GM12872 (cell line): ENCODE measurements at regions not wholly inside any gene's neighbourhood (a gene's known extent, or its start where the extent isn't known, plus 50 kb on each side); places are given as distances from the start of the nearest gene placed in this dataset.

ENCODE experiments used
- TF ChIP-seq, protein P1 (sequence below): IDR thresholded peaks from 3 replicates; pipeline ENCODE4 v1.5.1; 2011; ENCODE audit warnings: low read depth, mild to moderate bottlenecking, low read length, moderate library complexity; ENCODE audit not compliant: insufficient read depth

DNA sequence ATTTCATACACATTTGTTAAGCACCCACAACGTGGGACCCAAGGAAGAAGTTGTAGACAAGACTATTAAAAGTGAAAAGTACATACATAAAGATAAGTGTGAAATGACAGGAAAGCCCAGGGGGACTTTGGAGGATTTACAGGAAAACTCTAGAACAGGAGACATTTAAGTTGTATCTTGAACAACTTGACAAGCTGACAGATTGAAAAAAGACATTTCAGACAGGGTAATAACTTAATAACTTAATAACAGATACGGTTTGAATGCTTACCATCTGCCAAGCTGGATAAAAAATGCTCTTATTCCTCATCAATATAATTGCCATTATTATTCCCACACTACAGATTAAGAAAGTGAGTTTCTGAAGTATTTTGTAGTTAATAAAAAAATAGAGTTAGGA, 229.7 kb upstream of the SYT10 start:
- TF ChIP-seq, protein P1, sequence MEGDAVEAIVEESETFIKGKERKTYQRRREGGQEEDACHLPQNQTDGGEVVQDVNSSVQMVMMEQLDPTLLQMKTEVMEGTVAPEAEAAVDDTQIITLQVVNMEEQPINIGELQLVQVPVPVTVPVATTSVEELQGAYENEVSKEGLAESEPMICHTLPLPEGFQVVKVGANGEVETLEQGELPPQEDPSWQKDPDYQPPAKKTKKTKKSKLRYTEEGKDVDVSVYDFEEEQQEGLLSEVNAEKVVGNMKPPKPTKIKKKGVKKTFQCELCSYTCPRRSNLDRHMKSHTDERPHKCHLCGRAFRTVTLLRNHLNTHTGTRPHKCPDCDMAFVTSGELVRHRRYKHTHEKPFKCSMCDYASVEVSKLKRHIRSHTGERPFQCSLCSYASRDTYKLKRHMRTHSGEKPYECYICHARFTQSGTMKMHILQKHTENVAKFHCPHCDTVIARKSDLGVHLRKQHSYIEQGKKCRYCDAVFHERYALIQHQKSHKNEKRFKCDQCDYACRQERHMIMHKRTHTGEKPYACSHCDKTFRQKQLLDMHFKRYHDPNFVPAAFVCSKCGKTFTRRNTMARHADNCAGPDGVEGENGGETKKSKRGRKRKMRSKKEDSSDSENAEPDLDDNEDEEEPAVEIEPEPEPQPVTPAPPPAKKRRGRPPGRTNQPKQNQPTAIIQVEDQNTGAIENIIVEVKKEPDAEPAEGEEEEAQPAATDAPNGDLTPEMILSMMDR = no peak

DNA sequence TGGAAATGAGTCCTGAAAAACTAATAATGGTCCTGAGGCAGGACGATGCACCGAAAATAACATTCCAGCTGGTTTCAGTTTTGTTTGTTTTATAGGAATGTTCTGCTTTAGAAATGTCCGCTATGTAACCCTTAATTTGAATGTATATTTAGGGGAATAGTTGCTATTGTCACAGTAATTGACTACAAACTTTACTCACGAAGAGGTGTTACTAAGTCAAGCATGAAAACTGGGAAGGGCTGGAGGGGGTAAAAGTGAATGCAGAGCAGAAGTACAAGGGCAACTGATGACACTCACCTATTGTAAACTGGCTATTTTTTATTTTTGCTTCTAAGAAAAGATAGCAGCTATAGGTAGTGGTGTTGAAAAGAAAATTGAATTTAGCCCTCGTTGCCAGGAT, 230.7 kb upstream of the SYT10 start:
- TF ChIP-seq, protein P1 = no peak

DNA sequence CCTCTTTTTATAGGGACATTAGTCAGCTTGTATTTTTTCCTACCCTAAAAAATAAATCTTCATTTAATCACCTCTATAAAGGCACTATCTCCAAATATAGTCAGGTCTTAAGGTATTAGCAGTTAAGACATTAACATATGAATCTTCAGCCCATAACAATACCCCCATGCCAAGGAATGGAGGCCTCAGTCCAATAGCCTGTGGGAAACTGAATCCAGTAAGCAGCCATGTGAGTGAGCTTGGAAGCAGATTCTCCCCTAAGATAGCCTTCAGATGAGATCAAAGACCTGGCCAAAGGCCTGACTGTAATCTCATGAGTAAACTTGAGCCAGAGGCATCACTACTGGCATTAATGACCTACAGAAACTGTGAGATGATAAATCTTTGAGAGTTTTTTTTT, 232.1 kb upstream of the SYT10 start:
- TF ChIP-seq, protein P1 = no peak

DNA sequence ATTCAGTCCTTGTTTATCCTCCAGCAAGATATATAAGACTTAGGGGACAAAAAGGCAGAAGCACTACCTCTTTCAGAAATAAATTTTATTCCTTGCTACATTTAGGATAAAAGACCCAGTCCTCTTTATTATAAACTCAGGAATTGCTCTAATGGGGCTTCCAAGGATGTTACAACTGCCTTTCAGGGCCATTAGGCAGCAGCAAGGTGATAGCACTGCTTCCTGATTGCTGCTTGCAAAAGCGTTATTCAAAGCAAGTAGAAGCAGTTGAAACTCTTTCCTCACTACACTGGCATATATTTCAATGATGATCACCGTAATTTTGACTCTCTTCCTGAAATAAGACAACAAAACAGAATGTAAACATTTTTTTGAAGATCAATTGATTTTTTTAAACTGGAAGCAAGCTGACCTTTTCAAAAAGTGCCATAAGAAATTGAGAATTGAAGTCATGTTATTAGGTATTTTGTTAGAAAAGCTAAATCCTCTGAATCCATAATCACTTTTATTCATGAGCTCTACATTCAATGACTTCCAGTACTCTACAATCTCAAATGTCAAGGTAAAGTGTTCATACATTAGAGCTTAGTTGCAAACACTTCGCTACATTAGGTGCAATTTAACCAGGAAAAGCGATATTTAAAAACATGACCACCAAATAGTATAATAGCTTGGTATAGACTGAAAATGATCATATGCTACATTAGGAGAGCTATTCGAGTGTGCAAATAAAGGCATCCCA, 233.4 kb upstream of the SYT10 start:
- TF ChIP-seq, protein P1 = no peak

DNA sequence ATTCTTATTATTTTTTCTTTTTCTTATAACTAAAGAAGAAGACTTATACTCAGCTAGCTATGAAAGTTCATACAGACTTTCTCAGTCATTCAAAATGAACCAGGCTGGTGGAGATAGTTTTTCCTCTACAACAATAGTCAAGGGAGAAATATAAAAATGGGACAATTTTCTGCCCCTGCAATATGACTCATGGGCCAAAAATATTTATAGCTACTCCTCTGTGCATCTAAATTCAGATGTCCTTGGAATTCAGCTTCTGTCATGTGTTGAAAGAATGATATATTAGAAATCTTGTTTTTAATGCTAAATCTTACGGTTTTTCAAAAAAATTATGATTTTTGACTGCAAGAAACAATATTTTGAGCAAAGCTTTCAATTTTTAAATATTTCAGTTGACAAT, 237.2 kb upstream of the SYT10 start:
- TF ChIP-seq, protein P1 = no peak

DNA sequence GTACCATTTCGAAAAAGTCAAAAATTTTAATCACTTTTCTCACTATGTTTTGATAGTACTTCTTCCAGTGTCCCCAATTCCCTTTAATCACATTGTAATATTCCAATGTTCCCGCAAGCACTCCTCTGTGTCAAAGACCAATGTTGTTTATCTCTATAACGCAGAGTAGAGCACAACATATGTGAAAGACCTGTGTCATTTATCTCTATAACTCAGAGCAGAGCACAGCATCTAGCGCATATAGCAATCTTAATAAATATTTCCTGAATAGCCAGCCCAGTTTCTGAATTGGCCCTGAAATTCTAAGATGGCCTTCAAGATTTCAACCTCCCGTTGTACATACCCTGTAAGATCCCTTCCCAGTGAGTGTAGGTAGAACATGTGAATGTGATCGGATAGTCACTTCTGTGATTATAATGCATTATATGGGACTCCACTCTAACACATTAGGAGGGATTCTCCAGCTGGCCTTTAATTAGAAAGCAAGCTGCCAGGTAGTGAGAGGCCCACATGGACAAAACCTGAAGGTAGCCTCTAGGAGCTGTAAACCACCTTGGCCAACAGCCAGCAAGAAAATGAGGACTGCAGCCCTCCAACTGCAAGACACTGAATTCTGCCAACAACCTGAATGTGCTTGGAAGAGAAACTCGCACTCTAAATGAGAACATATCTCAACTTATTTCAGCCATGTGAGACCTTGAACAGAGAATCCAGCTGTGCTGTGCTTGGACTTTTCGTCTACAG, 238.8 kb upstream of the SYT10 start:
- TF ChIP-seq, protein P1 = no peak

DNA sequence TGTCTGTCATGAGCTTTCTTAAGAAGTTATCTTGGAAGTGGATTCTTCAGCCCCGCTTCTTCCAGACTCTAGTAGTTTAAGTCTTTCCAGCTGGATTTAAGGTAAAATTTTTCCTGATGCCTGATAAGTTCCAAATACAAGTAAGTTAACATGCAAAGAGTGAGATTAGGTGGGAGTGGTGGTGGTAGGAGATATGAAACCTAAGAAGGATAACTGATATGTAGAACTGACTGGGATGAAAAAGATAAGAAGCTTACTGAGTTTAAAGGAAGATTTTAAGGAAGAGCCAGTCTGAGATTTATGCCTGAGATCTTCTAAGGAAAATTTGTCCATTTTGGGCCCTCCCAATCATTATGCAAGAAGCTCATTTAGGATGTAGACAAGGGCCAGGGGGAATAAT, 250.9 kb upstream of the SYT10 start:
- TF ChIP-seq, protein P1 = no peak
